IMR-90 (cell line): ENCODE measurements at regions not wholly inside any gene's neighbourhood (a gene's known extent, or its start where the extent isn't known, plus 50 kb on each side); places are given as distances from the start of the nearest gene placed in this dataset.

Source experiments
- ATAC-seq: fragments of 200-7000 bp; cut with Tn5 transposase; 2 replicates; pipeline ENCODE4 v1.9.1; 2020; ENCODE audit warnings: low read depth, mild to moderate bottlenecking, moderate library complexity
- BruUV-seq: library from RNA; stranded (reverse); fragments of 400-500 nt; replicated peaks from 2 replicates; lab custom pipeline; 2021; lab: Mats Ljungman, UMichigan
- CTCF ChIA-PET: fragments of 300-600 bp; formaldehyde crosslinking; extraction: SDS; loops from one replicate; lab custom pipeline; 2021; ENCODE audit warnings: antibody characterized with exemption; lab: Yijun Ruan, JAX
- POLR2A ChIA-PET: fragments of 300-600 bp; sonication (Branson Sonifier 250); formaldehyde crosslinking; loops from one replicate; lab custom pipeline; 2022; ENCODE audit warnings: antibody characterized with exemption; ENCODE audit not compliant: unreplicated experiment; lab: Charles Lee
- DNase-seq: peaks from one replicate; pipeline ENCODE4 v3.0.0; 2013
- H2AFZ ChIP-seq: replicated peaks from 2 replicates; pipeline ENCODE3; 2013; ENCODE audit warnings: low read length, mild to moderate bottlenecking; ENCODE audit not compliant: poor library complexity
- H2AK5ac ChIP-seq: 2 replicates; pipeline ENCODE4 v1.6.1; 2013; ENCODE audit warnings: low read depth, low read length, inconsistent platforms
- H2AK9ac ChIP-seq: replicated peaks from 2 replicates; pipeline ENCODE3; 2013; ENCODE audit warnings: mild to moderate bottlenecking, low read depth, low read length, moderate library complexity; ENCODE audit not compliant: poor library complexity
- H2BK120ac ChIP-seq: 2 replicates; pipeline ENCODE4 v1.6.1; 2013; ENCODE audit warnings: low read depth, low read length, inconsistent platforms
- H2BK15ac ChIP-seq: 3 replicates; pipeline ENCODE4 v1.6.1; 2013; ENCODE audit warnings: low read depth, low read length, inconsistent platforms
- H2BK20ac ChIP-seq: 2 replicates; pipeline ENCODE4 v1.6.1; 2013; ENCODE audit warnings: low read depth, mild to moderate bottlenecking, inconsistent platforms, low read length, moderate library complexity
- H2BK5ac ChIP-seq: 2 replicates; pipeline ENCODE4 v1.6.1; 2013; ENCODE audit warnings: mild to moderate bottlenecking, low read depth, low read length, inconsistent platforms; ENCODE audit not compliant: poor library complexity, severe bottlenecking
- H3K14ac ChIP-seq: replicated peaks from 2 replicates; pipeline ENCODE4 v1.6.1; 2013; ENCODE audit warnings: low read depth, low read length, inconsistent platforms
- H3K18ac ChIP-seq: 2 replicates; pipeline ENCODE4 v1.6.1; 2013; ENCODE audit warnings: low read depth, low read length, control low read depth
- H3K23ac ChIP-seq: 2 replicates; pipeline ENCODE4 v1.6.1; 2013; ENCODE audit warnings: low read depth, low read length, inconsistent platforms
- H3K27ac ChIP-seq: 2 replicates; pipeline ENCODE4 v1.5.1; 2013; ENCODE audit warnings: mild to moderate bottlenecking, control low read depth, low read length; ENCODE audit not compliant: insufficient read depth
- H3K27me3 ChIP-seq: 2 replicates; pipeline ENCODE4 v1.6.1; 2013; ENCODE audit warnings: low read length; ENCODE audit not compliant: control insufficient read depth, insufficient read depth
- H3K36me3 ChIP-seq: 2 replicates; pipeline ENCODE4 v1.6.1; 2013; ENCODE audit warnings: low read length, mixed read lengths; ENCODE audit not compliant: control insufficient read depth, insufficient read depth
- H3K4ac ChIP-seq: 2 replicates; pipeline ENCODE4 v1.6.1; 2013; ENCODE audit warnings: low read depth, low read length, inconsistent platforms
- H3K4me1 ChIP-seq: 2 replicates; pipeline ENCODE4 v1.6.1; 2013; ENCODE audit warnings: low read length, mixed read lengths; ENCODE audit not compliant: control insufficient read depth, insufficient read depth
- H3K4me2 ChIP-seq: 2 replicates; pipeline ENCODE4 v1.6.1; 2013; ENCODE audit warnings: low read depth, mild to moderate bottlenecking, control low read depth, low read length, moderate library complexity
- H3K4me3 ChIP-seq: 2 replicates; pipeline ENCODE4 v1.5.1; 2013; ENCODE audit warnings: low read depth, mild to moderate bottlenecking, control low read depth, low read length, moderate library complexity; ENCODE audit not compliant: insufficient read depth
- H3K56ac ChIP-seq: 2 replicates; pipeline ENCODE4 v1.6.1; 2013; ENCODE audit warnings: low read length, inconsistent platforms; ENCODE audit not compliant: insufficient read depth; ENCODE audit errors: extremely low read depth
- H3K79me1 ChIP-seq, 2 experiments: 2 replicates each; pipeline ENCODE4 v1.6.1; 2013; ENCODE audit warnings: low read length in 2 of 2, inconsistent platforms in 1 of 2, low read depth in 1 of 2
- H3K9ac ChIP-seq: 2 replicates; pipeline ENCODE4 v1.6.1; 2013; ENCODE audit warnings: low read depth, low read length, control low read depth
- H3K9me1 ChIP-seq: 2 replicates; pipeline ENCODE4 v1.6.1; 2013; ENCODE audit warnings: low read length, inconsistent platforms; ENCODE audit not compliant: insufficient read depth
- H3K9me3 ChIP-seq: 2 replicates; pipeline ENCODE4 v1.6.1; 2013; ENCODE audit warnings: low read length; ENCODE audit not compliant: control insufficient read depth, insufficient read depth
- H4K20me1 ChIP-seq: 2 replicates; pipeline ENCODE4 v1.6.1; 2013; ENCODE audit warnings: low read length, inconsistent platforms; ENCODE audit not compliant: insufficient read depth
- H4K5ac ChIP-seq: 2 replicates; pipeline ENCODE4 v1.6.1; 2013; ENCODE audit warnings: mild to moderate bottlenecking, low read depth, low read length, control low read depth
- H4K8ac ChIP-seq, 2 experiments: 2 replicates each; pipeline ENCODE4 v1.6.1; 2013; ENCODE audit warnings: low read depth in 2 of 2, low read length in 2 of 2, control low read depth in 1 of 2, inconsistent platforms in 1 of 2
- H4K91ac ChIP-seq: 2 replicates; pipeline ENCODE4 v1.6.1; 2013; ENCODE audit warnings: low read depth, low read length, inconsistent platforms; ENCODE audit not compliant: insufficient read depth
- BHLHE40 ChIP-seq: fragments of 150-350 bp; IDR thresholded peaks from 2 replicates; pipeline ENCODE4 v1.6.1; 2016; ENCODE audit warnings: mild to moderate bottlenecking, low read depth, low read length
- CEBPB ChIP-seq: IDR thresholded peaks from 2 replicates; pipeline ENCODE4 v1.6.1; 2012; ENCODE audit warnings: low read depth, low read length, improper control_type of control experiment
- CHD1 ChIP-seq: IDR thresholded peaks from 2 replicates; pipeline ENCODE4 v1.6.1; 2012; ENCODE audit warnings: low read depth, low read length, improper control_type of control experiment
- FOS ChIP-seq: fragments of 150-350 bp; IDR thresholded peaks from 2 replicates; pipeline ENCODE4 v1.6.1; 2016; ENCODE audit warnings: low read depth, low read length
- MAFK ChIP-seq: IDR thresholded peaks from 2 replicates; pipeline ENCODE4 v1.6.1; 2012; ENCODE audit warnings: low read depth, low read length, improper control_type of control experiment
- MAZ ChIP-seq: IDR thresholded peaks from 2 replicates; pipeline ENCODE4 v1.6.1; 2012; ENCODE audit warnings: low read depth, mild to moderate bottlenecking, low read length, improper control_type of control experiment, moderate library complexity, borderline replicate concordance
- MXI1 ChIP-seq: IDR thresholded peaks from 2 replicates; pipeline ENCODE4 v1.6.1; 2012; ENCODE audit warnings: low read depth, mild to moderate bottlenecking, low read length, moderate library complexity, borderline replicate concordance
- NFE2L2 ChIP-seq: fragments of 150-350 bp; IDR thresholded peaks from 2 replicates; pipeline ENCODE4 v1.6.1; 2016; ENCODE audit warnings: low read depth, mild to moderate bottlenecking, low read length
- POLR2A ChIP-seq: IDR thresholded peaks from 2 replicates; pipeline ENCODE4 v1.6.1; 2012; ENCODE audit warnings: mild to moderate bottlenecking, low read depth, low read length
- RAD21 ChIP-seq: IDR thresholded peaks from 2 replicates; pipeline ENCODE4 v1.6.1; 2012; ENCODE audit warnings: low read length, improper control_type of control experiment
- RCOR1 ChIP-seq: IDR thresholded peaks from 2 replicates; pipeline ENCODE4 v1.6.1; 2012; ENCODE audit warnings: mild to moderate bottlenecking, low read length, improper control_type of control experiment; ENCODE audit not compliant: insufficient replicate concordance
- RFX5 ChIP-seq: IDR thresholded peaks from 2 replicates; pipeline ENCODE4 v1.8.0; 2012; ENCODE audit warnings: low read depth, mild to moderate bottlenecking, low read length, moderate library complexity
- SMC3 ChIP-seq: fragments of 150-350 bp; IDR thresholded peaks from 2 replicates; pipeline ENCODE4 v1.6.1; 2016; ENCODE audit warnings: low read depth, mild to moderate bottlenecking, antibody characterized with exemption, low read length, moderate library complexity
- WGBS, 2 experiments: methylation state at CpG; one replicate each; pipeline versions ENCODE4 v1.1.5 to v1.1.7; 2013; ENCODE audit warnings: missing lambda C conversion rate in 2 of 2; ENCODE audit not compliant: insufficient read length in 1 of 2; ENCODE audit errors: extremely low coverage in 2 of 2; 5-methylcytosine and 5-hydroxymethylcytosine counted together
- dilution Hi-C: fragments of 300-500 bp; cut with HindIII; formaldehyde crosslinking; loops from one replicate; pipeline ENCODE4 v1.14.3; 2018; ENCODE audit warnings: low sequenced_read_pairs; ENCODE audit not compliant: unreplicated experiment
- in situ Hi-C: fragments of 300-500 bp; cut with MboI; formaldehyde crosslinking; loops from 3 replicates; pipeline ENCODE4 v1.14.3; 2019; ENCODE audit warnings: low sequenced_read_pairs, inconsistent platforms, mixed read lengths
- intact Hi-C: fragments of 100-400 bp; cut with micrococcal nuclease; formaldehyde crosslinking; loops from 2 replicates; pipeline ENCODE4 v1.10.0; 2022
- TF ChIP-seq, protein P1 (sequence below): fragments of 150-350 bp; IDR thresholded peaks from 2 replicates; pipeline ENCODE4 v1.6.1; 2017; ENCODE audit warnings: mild to moderate bottlenecking, antibody characterized with exemption, low read length, low read depth
- TF ChIP-seq, protein P2 (sequence below): conservative IDR thresholded peaks from 2 replicates; pipeline ENCODE4 v1.5.1; 2012; ENCODE audit warnings: mild to moderate bottlenecking, low read depth, low read length, improper control_type of control experiment
- TF ChIP-seq, protein P3 (sequence below): fragments of 150-350 bp; IDR thresholded peaks from 2 replicates; pipeline ENCODE4 v1.6.1; 2016; ENCODE audit warnings: low read depth, mild to moderate bottlenecking, low read length, moderate library complexity, borderline replicate concordance

- Histone ChIP-seq H3K9me1 (no peaks in the 10 kb centered on the region), H2BK120ac (no peak overlapping the region), H2AK9ac (no peak overlapping the region), H3K23ac (no peak overlapping the region), H3K9me3 (no peaks in the 10 kb centered on the region), H3K4ac (no peak overlapping the region), H2BK5ac (no peak overlapping the region), H3K4me1 (no peaks in the 10 kb centered on the region), H3K27me3 (peaks cover 15% of the 10 kb centered on the region; the same call in 1 of the 2 replicates), H4K5ac (no peak overlapping the region), H3K79me1 (no peaks in the 10 kb centered on the region), H2AFZ (no peak overlapping the region), H3K27ac (no peak overlapping the region), H4K20me1 (no peaks in the 10 kb centered on the region), H3K4me2 (no peak overlapping the region), H2AK5ac (no peak overlapping the region), H2BK15ac (no peak overlapping the region), H3K4me3 (no peak overlapping the region), H3K9ac (no peak overlapping the region), H4K91ac (no peak overlapping the region), H3K14ac (no peak overlapping the region), H4K8ac (no peak overlapping the region), H3K18ac (no peak overlapping the region), H2BK20ac (no peak overlapping the region), H3K56ac (no peak overlapping the region), H3K36me3 (no peaks in the 10 kb centered on the region)
- ChIA-PET CTCF (interaction anchor here (0.5 kb wide), 1 partner anchor 126 kb away, joined by 3 read pairs; no protein-coding TSS in a partner anchor), POLR2A (no interaction called here)
- ATAC-seq (no peak), DNase-seq (no peak)
- WGBS, 2 experiments, result 60% methylated on average over 2 of the region's 3 CpGs; no CpG with 5 or more reads in 1 of the 2 experiments
- dilution Hi-C loops, result no loop called here
- BruUV-seq, result no TSS peak
- TF ChIP-seq POLR2A (no peak), RAD21 (no peak), MAZ (no peak), SMC3 (no peak), MXI1 (no peak), CHD1 (no peak), CEBPB (no peak), MAFK (no peak), FOS (no peak), RCOR1 (no peak), RFX5 (no peak), BHLHE40 (no peak), NFE2L2 (no peak)
- TF ChIP-seq, protein P1, sequence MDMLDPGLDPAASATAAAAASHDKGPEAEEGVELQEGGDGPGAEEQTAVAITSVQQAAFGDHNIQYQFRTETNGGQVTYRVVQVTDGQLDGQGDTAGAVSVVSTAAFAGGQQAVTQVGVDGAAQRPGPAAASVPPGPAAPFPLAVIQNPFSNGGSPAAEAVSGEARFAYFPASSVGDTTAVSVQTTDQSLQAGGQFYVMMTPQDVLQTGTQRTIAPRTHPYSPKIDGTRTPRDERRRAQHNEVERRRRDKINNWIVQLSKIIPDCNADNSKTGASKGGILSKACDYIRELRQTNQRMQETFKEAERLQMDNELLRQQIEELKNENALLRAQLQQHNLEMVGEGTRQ, result no peak
- TF ChIP-seq, protein P2, sequence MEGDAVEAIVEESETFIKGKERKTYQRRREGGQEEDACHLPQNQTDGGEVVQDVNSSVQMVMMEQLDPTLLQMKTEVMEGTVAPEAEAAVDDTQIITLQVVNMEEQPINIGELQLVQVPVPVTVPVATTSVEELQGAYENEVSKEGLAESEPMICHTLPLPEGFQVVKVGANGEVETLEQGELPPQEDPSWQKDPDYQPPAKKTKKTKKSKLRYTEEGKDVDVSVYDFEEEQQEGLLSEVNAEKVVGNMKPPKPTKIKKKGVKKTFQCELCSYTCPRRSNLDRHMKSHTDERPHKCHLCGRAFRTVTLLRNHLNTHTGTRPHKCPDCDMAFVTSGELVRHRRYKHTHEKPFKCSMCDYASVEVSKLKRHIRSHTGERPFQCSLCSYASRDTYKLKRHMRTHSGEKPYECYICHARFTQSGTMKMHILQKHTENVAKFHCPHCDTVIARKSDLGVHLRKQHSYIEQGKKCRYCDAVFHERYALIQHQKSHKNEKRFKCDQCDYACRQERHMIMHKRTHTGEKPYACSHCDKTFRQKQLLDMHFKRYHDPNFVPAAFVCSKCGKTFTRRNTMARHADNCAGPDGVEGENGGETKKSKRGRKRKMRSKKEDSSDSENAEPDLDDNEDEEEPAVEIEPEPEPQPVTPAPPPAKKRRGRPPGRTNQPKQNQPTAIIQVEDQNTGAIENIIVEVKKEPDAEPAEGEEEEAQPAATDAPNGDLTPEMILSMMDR, result no peak
- TF ChIP-seq, protein P3, sequence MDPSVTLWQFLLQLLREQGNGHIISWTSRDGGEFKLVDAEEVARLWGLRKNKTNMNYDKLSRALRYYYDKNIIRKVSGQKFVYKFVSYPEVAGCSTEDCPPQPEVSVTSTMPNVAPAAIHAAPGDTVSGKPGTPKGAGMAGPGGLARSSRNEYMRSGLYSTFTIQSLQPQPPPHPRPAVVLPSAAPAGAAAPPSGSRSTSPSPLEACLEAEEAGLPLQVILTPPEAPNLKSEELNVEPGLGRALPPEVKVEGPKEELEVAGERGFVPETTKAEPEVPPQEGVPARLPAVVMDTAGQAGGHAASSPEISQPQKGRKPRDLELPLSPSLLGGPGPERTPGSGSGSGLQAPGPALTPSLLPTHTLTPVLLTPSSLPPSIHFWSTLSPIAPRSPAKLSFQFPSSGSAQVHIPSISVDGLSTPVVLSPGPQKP, result no peak
- intact Hi-C loops, result no loop called here
- in situ Hi-C loops, result no loop called here
These were observed 344.6 kb upstream of the C11orf87 start for GRCh38 chr11:109077291-109077920.
